Small intestine (tissue), 7 donors: ENCODE measurements at regions not wholly inside any gene's neighbourhood (a gene's known extent, or its start where the extent isn't known, plus 50 kb on each side); places are given as distances from the start of the nearest gene placed in this dataset.
A peak's percentile ranks its signal among the peaks of the same experiment; 100 is the strongest.

Experiments
- DNase-seq, 2 donors: peaks; one replicate each; pipeline versions ENCODE4 v3.0.0 to v3.0.0-alpha.2; 2013
- FAIRE-seq: peaks from 2 replicates; lab custom pipeline; 2012; peaks lifted over from hg19 to GRCh38; lab: Jason Lieb, UNC
- H3K27ac ChIP-seq, 3 donors: one replicate each; pipeline ENCODE4 v1.5.1; 2013; ENCODE audit warnings: low read length in 2 of 3, mild to moderate bottlenecking in 2 of 3, control low read depth in 1 of 3, inconsistent platforms in 1 of 3, low read depth in 1 of 3, moderate library complexity in 1 of 3
- H3K27me3 ChIP-seq, 3 donors: one replicate each; pipeline ENCODE4 v1.6.1; 2013; ENCODE audit warnings: low read length in 3 of 3, inconsistent platforms in 1 of 3; ENCODE audit not compliant: control insufficient read depth in 3 of 3, insufficient read depth in 3 of 3
- H3K36me3 ChIP-seq, 3 donors: one replicate each; pipeline ENCODE4 v1.6.1; 2013; ENCODE audit warnings: low read length in 3 of 3, inconsistent platforms in 1 of 3, low read depth in 1 of 3, mild to moderate bottlenecking in 1 of 3, moderate library complexity in 1 of 3; ENCODE audit not compliant: control insufficient read depth in 3 of 3, insufficient read depth in 2 of 3
- H3K4me1 ChIP-seq, 3 donors: one replicate each; pipeline ENCODE4 v1.6.1; 2013; ENCODE audit warnings: low read length in 2 of 3, inconsistent platforms in 1 of 3, low read depth in 1 of 3, mild to moderate bottlenecking in 1 of 3, moderate library complexity in 1 of 3; ENCODE audit not compliant: control insufficient read depth in 3 of 3, insufficient read depth in 2 of 3
- H3K4me3 ChIP-seq, 3 donors: one replicate each; pipeline ENCODE4 v1.5.1; 2013; ENCODE audit warnings: low read length in 3 of 3, control low read depth in 1 of 3, inconsistent platforms in 1 of 3, low read depth in 1 of 3, mild to moderate bottlenecking in 1 of 3, moderate library complexity in 1 of 3
- H3K9me3 ChIP-seq, 2 donors: one replicate each; pipeline ENCODE4 v1.6.1; 2013; ENCODE audit warnings: low read depth in 1 of 2, low read length in 1 of 2; ENCODE audit not compliant: control insufficient read depth in 2 of 2, insufficient read depth in 1 of 2
- WGBS, 3 donors: extraction: QIAGEN DNeasy Blood & Tissue Kit; methylation state at CpG; one replicate each; pipeline ENCODE4 v1.1.7; 2013; 5-methylcytosine and 5-hydroxymethylcytosine counted together
- donor health status: healthy with polysubstance abuse.
- donor health status: control.
- donor health status: control.
- donor health status: Bipolar disorder and iron deficiency.
- donor health status: healthy.

- DNase-seq: no peak
- FAIRE-seq: no peak
Measured at GRCh38 chr18:78399992-78400503, 579.6 kb upstream of the SALL3 start.

GRCh38 chr18:78402440-78402839 is 577.2 kb upstream of the SALL3 start:
- no peaks in the 10 kb centered on the region for H3K36me3 ChIP-seq
- WGBS, 3 donors: 85 to 88% (median 86%) methylated on average over 7 of the region's 7 CpGs
- no peaks in the 10 kb centered on the region for H3K27me3 ChIP-seq
- peaks cover 0 to 2% (median 0%) of the 10 kb centered on the region in 3 donors for H3K4me1 ChIP-seq
- no peak overlapping the region for H3K27ac ChIP-seq
- H3K4me3 ChIP-seq: no peak overlapping the region
- peaks cover 0 to 7% of the 10 kb centered on the region in 2 donors for H3K9me3 ChIP-seq
- FAIRE-seq: no peak
- DNase-seq: no peak

More at GRCh38 chr18:78399992-78400503, 579.6 kb upstream of the SALL3 start:
- WGBS, 3 donors: 76 to 84% (median 81%) methylated on average over 25 of the region's 25 CpGs
- Histone ChIP-seq H3K27ac (no peak overlapping the region), H3K4me1 (no peaks in the 10 kb centered on the region), H3K9me3 (peaks cover 0 to 18% of the 10 kb centered on the region in 2 donors), H3K36me3 (no peaks in the 10 kb centered on the region), H3K4me3 (no peak overlapping the region), H3K27me3 (no peaks in the 10 kb centered on the region)

- no peaks in the 10 kb centered on the region for H3K27me3 ChIP-seq
- H3K4me1 ChIP-seq: peaks cover 0 to 2% (median 0%) of the 10 kb centered on the region in 3 donors
- FAIRE-seq (no peak), DNase-seq (peak in 1 of 2 donors; percentile 26)
- 55 to 77% (median 66%) methylated on average over 7 of the region's 7 CpGs for WGBS, 3 donors
- H3K9me3 ChIP-seq: peaks cover 0 to 4% of the 10 kb centered on the region in 2 donors
- no peak overlapping the region for H3K27ac ChIP-seq
- H3K4me3 ChIP-seq: no peak overlapping the region
- no peaks in the 10 kb centered on the region for H3K36me3 ChIP-seq
Measured at GRCh38 chr18:78402966-78403365, 576.7 kb upstream of the SALL3 start.

GRCh38 chr18:78403371-78403770 is 576.2 kb upstream of the SALL3 start:
- no peak overlapping the region for H3K4me3 ChIP-seq
- no peak for DNase-seq
- no peak for FAIRE-seq
- WGBS, 3 donors: 47 to 69% (median 58%) methylated on average over 9 of the region's 9 CpGs
- H3K27ac ChIP-seq: no peak overlapping the region
- H3K27me3 ChIP-seq: no peaks in the 10 kb centered on the region
- H3K4me1 ChIP-seq: peaks cover 0 to 2% (median 0%) of the 10 kb centered on the region in 3 donors
- H3K36me3 ChIP-seq: no peaks in the 10 kb centered on the region
- peaks cover 0 to 3% of the 10 kb centered on the region in 2 donors for H3K9me3 ChIP-seq

GRCh38 chr18:78405763-78406162 is 573.9 kb upstream of the SALL3 start:
- 88 to 89% (median 89%) methylated on average over 16 of the region's 16 CpGs for WGBS, 3 donors
- Histone ChIP-seq H3K27me3 (no peaks in the 10 kb centered on the region), H3K4me1 (peaks cover 0 to 2% (median 0%) of the 10 kb centered on the region in 3 donors), H3K4me3 (no peak overlapping the region), H3K36me3 (no peaks in the 10 kb centered on the region), H3K9me3 (peaks cover 0 to 3% of the 10 kb centered on the region in 2 donors), H3K27ac (no peak overlapping the region)
- no peak for FAIRE-seq
- no peak for DNase-seq

- FAIRE-seq (no peak), DNase-seq (peak in 1 of 2 donors; percentile 85)
- H3K9me3 ChIP-seq: peaks cover 0 to 3% of the 10 kb centered on the region in 2 donors
- H3K36me3 ChIP-seq: no peaks in the 10 kb centered on the region
- H3K27ac ChIP-seq: no peak overlapping the region
- H3K4me1 ChIP-seq: peaks cover 0 to 2% (median 0%) of the 10 kb centered on the region in 3 donors
- no peak overlapping the region for H3K4me3 ChIP-seq
- 47 to 67% (median 54%) methylated on average over 16 of the region's 16 CpGs for WGBS, 3 donors
- H3K27me3 ChIP-seq: no peaks in the 10 kb centered on the region
Measured at GRCh38 chr18:78406743-78407465, 572.7 kb upstream of the SALL3 start.

GRCh38 chr18:78407466-78407844 is 572.2 kb upstream of the SALL3 start:
- DNase-seq (peak in 1 of 2 donors; percentile 84), FAIRE-seq (no peak)
- peaks cover 0 to 3% of the 10 kb centered on the region in 2 donors for H3K9me3 ChIP-seq
- H3K27ac ChIP-seq: no peak overlapping the region
- WGBS, 3 donors: 10 to 37% (median 14%) methylated on average over 4 of the region's 4 CpGs
- no peaks in the 10 kb centered on the region for H3K27me3 ChIP-seq
- no peak overlapping the region for H3K4me3 ChIP-seq
- peaks cover 0 to 2% (median 0%) of the 10 kb centered on the region in 3 donors for H3K4me1 ChIP-seq
- H3K36me3 ChIP-seq: no peaks in the 10 kb centered on the region

- peaks cover 0 to under 1% of the 10 kb centered on the region in 2 donors for H3K9me3 ChIP-seq
- no peak overlapping the region for H3K27ac ChIP-seq
- peaks cover 0 to 2% (median 0%) of the 10 kb centered on the region in 3 donors for H3K4me1 ChIP-seq
- FAIRE-seq: no peak
- H3K4me3 ChIP-seq: no peak overlapping the region
- WGBS, 3 donors: 83 to 88% (median 86%) methylated on average over 17 of the region's 17 CpGs
- DNase-seq: no peak
- no peaks in the 10 kb centered on the region for H3K27me3 ChIP-seq
- no peaks in the 10 kb centered on the region for H3K36me3 ChIP-seq
Measured at GRCh38 chr18:78408623-78409022, 571.0 kb upstream of the SALL3 start.
